Adrenal gland (tissue), 5 donors: ENCODE measurements at regions not wholly inside any gene's neighbourhood (a gene's known extent, or its start where the extent isn't known, plus 50 kb on each side); places are given as distances from the start of the nearest gene placed in this dataset.

ENCODE experiments used
- POLR2A ChIP-seq, 2 donors: fragments of 450-650 bp; IDR thresholded peaks; one replicate each; pipeline ENCODE4 v1.6.1; 2017; ENCODE audit warnings: antibody characterized with exemption in 2 of 2, mild to moderate bottlenecking in 2 of 2, moderate library complexity in 1 of 2
- TF ChIP-seq, protein P1 (sequence below), 6 experiments: fragments of 450-650 bp in 4 of 6; fragments of 200-600 bp in 2 of 6; sonication (generic) in 1 of 6; IDR thresholded peaks; 1 replicate in 5 of 6; 2 replicates in 1 of 6; pipeline versions ENCODE4 v1.5.1 to v1.8.0; 2016 to 2021; ENCODE audit warnings: antibody characterized with exemption in 6 of 6, mild to moderate bottlenecking in 2 of 6, moderate library complexity in 1 of 6
- donor health status: DM: no; HTN: no; CAD: no.

DNA sequence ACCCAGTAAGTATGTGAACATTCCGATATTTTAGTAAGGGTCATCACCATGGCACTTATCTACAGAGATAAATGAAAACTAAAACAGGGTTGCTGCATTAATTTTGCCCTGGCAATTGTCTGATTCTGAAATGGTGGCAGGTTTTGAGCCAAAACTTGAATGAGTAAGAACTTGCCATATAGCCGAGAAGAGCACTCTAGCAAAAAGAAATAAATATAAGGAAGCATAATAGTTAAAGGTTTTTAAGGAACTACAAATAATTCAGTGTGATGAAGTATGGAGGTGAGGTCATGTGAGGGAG lies 68.5 kb upstream of the BTN3A2 start:
- TF ChIP-seq, protein P1, sequence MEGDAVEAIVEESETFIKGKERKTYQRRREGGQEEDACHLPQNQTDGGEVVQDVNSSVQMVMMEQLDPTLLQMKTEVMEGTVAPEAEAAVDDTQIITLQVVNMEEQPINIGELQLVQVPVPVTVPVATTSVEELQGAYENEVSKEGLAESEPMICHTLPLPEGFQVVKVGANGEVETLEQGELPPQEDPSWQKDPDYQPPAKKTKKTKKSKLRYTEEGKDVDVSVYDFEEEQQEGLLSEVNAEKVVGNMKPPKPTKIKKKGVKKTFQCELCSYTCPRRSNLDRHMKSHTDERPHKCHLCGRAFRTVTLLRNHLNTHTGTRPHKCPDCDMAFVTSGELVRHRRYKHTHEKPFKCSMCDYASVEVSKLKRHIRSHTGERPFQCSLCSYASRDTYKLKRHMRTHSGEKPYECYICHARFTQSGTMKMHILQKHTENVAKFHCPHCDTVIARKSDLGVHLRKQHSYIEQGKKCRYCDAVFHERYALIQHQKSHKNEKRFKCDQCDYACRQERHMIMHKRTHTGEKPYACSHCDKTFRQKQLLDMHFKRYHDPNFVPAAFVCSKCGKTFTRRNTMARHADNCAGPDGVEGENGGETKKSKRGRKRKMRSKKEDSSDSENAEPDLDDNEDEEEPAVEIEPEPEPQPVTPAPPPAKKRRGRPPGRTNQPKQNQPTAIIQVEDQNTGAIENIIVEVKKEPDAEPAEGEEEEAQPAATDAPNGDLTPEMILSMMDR (IDR thresholded peaks at IDR 0.05) = no peak
- TF ChIP-seq POLR2A (IDR thresholded peaks at IDR 0.05) = no peak
